ENCODE measurements at regions not wholly inside any gene's neighbourhood (a gene's known extent, or its start where the extent isn't known, plus 50 kb on each side); places are given as distances from the start of the nearest gene placed in this dataset.
A peak's percentile ranks its signal among the peaks of the same experiment; 100 is the strongest.

DNA sequence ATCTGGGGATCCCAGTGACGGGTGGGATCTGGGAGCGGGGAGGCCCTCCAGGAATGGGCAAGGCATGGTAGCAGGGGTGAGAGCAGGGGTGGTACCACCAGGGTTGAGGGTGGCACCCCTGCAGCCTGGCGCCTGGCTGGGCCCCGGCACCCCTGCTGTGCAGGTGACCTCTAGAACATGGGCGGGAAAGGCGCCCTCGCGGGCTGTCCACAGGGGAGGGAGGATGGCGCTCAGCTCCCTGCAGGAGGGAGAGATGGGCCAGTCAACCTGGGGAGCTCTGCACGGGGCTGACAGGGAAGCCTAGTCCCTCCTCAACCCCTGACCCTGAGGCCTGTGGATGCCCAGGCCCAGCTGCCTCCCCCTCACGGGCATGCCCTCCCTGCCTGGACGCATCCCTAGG, 61.6 kb upstream of the SLCO4A1 start:
- no peak for DNase-seq

DNA sequence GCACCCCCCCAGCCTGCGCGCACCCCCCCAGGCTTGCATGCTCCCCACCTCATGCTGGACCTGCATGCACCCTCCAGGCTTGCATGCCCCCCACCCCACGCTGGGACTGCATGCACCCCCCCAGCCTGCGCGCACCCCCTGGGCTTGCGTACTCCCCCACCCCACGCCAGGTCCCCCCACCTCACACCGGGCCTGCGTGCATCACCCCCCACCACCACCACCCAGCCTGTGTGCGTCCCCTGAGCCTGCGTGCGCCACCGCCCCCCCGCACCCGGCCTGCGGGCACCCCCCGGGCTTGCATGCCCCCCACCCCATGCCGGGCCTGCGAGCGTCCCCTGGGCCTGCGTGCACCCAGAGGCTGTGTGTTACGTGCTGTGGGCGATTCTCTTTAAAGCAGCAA, 61.0 kb upstream of the SLCO4A1 start:
- DNase-seq, result no peak

DNA sequence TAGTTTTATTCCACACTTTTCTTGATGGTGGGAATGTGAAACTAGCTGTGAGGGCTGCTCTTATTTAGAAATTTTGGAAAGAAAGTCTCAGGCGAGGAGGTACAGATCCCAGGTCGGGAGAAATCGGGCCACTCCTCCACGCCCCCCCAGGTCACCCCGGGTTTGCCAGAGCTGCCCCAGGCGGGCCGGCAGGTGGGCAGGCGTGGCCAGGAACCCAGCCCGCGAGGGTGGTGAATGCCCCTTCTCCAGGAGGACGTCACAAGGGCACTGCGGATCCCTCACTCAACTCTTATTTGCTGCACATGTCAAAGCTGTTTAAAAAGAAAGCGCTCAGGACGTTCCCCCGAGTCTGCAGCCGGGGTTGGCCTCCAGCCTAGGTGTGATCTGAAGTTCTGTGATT, 60.5 kb upstream of the SLCO4A1 start:
- no peak for DNase-seq

DNA sequence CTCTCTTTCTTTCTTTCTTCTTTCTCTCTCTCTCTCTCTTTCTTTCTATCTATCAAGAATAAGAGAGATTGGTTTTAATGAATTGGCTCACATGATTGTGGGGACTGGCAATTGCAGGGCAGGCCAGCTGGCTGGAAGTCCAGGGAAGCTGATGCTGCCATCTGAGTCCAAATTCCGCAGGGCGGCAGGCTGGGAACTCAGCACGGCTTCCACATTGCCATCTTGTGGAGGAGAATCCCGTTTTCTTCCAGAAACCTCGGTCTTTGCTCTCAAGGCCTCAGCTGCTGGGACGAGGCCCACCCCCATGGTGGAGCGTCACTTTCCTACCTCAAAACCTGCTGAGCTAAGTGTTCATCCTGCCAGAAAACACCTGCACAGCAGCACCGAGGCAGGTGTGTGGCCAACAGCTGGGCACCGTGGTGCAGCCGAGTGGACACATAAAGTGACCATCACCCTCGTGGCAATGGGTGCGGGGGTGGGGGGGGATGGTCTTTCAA, 58.8 kb upstream of the SLCO4A1 start:
- no peak for DNase-seq

DNA sequence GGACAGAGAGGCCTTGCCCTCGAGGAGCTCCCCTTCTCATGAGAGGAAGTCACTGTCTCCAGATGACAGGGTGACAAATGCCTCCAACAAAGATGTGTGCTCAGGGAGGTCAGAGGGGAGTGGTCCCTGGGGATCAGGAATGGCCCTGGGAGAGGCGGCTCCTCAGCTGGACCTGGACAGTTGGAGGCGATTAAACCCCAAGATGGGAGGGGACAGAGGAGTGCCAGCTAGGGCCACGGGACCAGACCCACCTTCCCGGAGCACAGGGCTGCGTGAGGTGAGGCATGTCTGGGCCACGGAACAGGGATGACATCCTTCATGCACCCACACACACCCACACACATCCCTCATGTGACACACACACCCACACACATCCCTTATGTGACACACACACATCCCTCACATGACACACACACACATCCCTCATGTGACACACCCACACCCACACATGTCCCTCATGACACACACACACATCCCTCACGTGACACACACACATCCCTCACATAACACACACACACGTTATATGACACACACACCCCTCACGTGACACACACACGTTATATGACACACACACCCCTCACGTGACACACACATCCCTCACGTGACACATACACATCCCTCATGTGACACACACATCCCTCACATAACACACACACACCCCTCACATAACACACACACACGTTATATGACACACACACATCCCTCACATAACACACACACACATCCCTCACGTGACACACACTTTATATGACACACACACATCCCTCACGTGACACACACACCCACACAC, 57.4 kb upstream of the SLCO4A1 start:
- no peak for DNase-seq

DNA sequence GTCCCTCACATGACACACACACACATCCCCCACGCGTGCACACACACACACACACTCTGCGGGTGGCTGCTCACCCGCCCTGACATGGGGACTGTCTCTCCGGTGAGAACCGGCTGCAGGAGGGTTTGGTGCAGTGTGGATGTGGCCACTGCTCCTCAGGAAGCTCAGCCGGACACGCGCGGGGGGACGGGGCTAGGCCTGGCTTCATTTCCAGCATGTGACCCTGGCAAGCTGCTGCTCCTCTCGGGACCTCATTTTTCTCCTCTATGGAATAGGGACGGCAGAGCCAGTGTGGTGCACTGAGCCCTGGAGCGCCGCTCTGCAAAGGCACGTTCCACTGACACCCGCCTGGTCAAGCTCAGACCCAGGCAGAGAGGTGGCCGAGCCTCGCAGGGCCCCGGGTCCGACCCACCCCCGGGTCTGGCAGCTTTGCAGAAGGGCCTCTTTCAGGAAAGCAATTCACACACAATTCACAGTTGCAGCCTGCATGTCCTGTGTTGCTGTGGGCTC, 56.8 kb upstream of the SLCO4A1 start:
- no peak for DNase-seq

DNA sequence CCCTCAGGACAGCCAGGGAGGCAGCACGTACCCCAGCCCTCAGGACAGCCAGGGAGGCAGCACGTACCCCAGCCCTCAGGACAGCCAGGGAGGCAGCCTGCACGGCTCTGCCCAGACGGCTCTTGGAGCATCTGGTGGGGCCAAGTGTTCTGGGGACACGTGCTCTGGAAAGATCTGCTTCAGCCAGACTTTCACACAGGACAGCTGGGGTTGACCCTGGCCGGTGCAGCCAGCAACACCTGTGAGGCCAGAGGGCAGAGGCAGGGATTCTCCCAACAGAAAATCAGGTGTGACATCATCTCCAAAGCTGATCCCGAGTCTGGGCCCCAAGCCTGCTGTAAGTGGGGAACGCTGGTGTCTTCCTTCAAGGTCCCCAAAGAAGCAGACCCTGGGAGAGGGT, 55.5 kb upstream of the SLCO4A1 start:
- no peak for DNase-seq

DNA sequence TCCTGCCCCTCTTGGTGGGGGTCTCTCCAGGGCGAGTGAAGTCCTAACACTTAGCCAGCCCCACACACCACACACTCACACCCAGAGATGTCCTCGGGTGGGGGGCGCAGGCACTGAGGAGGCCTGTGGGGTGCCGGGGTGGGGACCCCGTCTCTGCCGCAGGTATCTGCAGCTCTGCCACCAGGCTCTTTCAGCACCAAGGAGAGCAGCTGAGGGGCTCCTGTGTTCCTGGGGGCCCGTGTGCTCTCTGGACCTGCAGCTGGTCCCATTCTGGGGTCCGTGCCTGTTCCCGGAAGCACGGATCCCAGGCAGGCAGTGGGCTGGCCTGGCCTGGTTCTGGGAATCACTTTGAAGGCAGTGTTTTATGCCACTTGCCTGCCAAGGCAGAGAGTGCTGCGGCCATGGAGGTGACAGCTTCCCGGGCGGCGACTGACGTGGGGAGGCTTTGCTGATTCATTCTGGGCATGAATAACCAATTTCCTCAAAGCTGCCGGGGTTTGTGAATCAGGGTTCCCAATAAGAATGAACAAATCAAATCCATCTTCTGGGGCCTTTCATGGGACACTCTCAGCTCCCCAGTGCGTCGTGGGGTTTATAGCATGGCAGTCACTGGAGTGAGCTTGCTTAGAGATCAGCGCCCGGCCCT, 54.4 kb upstream of the SLCO4A1 start:
- peak; percentile 65 for DNase-seq

DNA sequence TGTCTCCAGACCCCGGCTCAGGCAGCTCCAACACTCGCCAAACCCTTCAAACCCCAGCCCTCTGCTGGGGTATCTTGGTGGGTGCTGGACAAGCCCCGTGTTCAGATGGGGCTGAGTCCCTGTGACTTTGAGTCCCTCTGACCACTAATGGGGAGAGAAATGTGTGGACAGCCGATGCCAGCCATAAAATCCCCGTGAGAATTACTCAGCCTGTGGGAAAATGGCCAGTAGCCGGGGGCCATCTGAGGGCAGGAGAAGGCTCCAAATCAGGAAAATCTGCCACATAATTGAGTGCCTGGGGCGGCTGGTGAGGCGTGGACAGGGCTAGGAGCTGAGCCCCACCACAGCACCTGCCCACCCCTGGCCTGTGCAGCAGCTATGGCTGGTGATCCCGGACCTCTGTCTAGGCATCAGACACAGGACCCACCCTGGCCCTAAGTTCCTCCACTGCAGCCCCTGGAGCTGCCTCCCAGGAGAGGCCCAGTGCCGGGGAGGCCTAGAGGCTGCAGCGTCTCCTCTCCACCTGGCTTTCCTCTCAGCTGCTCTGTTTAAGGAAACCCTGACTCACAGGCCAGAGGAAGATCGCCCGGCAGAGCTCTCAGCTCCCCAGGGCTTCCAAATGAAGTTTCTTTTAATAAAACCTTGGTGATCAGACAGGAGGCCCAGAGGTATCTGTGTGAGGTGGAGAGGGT, 53.7 kb upstream of the SLCO4A1 start:
- no peak for DNase-seq

DNA sequence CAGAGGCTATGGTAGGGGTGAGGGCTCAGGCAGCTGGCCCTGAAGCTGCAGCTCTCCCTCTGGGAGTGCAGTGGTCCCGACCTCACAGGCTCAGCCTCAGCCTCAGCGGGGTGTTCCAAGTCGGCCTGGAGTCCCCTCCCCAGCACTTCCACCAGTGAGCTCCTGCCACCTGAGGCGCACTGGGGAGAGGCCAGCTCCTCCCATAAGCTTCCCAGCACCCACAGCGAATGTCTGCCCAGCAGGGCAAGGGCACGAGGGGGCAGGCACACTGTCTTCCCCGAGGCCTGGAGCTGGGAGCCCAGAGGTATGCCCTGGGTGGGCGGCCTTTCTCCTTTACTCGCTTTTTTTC, 53.2 kb upstream of the SLCO4A1 start:
- DNase-seq, result no peak

DNA sequence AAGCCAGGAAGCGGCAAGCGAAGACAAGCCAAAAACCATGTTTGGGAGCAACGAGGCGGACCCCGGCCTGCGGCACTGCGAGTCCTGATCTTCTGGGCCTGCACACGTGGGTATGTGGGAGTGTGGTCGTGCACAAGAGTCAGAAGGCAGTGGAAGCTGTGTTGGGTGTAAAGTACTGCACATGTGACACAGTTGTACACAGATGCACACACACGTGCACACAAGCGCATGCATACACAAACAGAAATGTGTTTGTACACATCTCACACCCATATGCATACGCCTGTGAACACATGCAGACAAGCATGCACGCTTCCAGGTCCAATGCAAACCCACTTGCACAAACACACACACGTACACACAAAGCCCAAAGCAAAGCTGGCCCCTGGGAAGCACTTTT, 52.6 kb upstream of the SLCO4A1 start:
- no peak for DNase-seq

DNA sequence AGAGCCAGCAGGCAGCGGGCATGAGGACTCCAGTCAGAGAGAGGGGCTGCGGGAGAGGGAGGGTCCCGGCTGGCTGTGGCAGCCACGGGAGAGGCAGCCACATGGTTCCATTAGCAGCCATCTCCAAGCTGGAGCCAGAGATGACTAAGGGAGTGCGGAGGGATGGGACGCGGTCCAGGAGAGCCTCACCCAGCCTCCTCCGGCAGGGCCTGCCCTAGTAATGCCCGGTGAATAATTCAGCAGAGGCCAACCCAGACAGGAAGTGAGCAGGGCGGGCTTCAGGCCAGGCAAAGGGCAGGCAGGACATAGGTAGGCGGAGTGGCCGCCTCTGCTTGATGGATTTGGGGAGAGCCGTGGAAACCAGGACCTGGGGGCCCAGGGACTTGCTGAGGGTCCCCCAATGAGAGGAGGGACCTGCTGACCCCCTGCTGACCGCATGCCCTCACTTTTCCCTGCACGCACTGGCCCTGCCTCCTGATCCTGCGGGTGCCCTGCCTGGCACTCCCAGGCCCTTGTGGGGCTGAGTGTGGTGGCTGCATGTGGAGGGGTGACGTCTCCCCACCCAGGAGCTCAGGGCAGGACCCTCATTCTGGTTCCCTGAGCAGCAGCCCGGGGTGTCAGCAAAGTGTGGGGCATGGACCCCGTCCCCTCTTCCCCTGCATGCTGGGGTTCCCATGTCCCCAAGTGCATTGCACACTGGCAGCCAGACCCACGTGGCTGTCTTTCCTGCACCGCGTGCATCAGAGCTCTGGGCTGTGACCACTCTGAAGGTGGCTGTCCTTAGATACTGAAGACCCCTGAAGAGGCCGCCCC, 51.8 kb upstream of the SLCO4A1 start:
- no peak for DNase-seq

DNA sequence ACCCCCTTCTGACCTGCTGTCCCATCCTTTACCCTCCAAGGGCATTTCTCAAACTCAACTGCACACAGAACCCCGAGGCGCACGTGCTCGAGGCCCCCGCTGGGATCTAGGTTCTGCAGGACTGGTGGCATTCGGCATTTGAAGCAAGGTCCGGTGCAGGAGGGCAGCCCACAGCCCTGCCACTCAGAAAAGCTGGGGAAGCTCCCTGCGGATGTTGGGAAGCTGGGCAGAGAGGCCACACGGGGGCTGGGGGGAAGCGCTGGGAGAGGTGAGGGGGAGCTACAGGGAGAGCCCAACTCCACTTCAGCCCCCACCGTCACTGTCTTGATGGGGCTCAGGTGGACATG, 51.2 kb upstream of the SLCO4A1 start:
- no peak for DNase-seq

DNA sequence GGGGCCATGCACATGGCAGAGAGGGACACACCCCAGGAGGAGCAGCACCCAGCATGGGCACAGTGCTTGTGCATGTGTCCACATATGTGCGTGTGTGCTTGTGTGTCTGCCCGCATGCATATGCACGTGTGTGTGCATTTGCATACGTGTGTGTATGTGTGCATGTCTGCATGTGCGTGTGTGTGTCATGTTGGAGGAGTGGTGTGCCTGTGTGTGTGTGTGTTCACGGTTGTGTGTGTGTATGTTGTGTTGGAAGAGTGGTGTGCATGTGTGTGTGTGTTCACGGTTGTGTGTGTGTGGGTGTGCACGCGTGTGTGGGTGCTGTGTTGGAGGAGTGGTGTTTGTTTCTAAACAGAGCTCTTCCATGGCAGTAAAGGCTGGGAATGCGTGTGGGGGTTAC, 50.7 kb upstream of the SLCO4A1 start:
- DNase-seq, result no peak

Data from renal pelvis (tissue), 1 donor.